ENCODE measurements at regions not wholly inside any gene's neighbourhood (a gene's known extent, or its start where the extent isn't known, plus 50 kb on each side); places are given as distances from the start of the nearest gene placed in this dataset.

DNA sequence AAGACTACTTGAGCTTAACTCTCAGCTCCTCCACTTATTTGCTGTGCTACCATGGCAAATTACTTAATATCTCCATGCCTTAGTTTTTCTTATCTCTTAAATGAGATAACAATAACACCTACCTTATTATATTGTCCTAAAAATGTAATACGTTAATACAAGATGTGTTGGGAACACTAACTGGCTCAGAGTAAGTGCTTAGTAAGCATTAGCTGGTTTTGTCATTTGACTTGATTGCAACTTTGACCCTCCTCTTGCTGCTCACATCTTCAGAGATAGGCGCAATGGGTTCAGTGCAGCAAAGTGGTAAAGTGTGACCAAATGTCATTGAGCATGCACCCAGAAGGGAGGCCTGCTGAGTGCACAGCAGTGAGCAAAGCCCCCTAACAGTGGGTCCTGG, 294.5 kb upstream of the CLNK start:
- Histone ChIP-seq H3K9me3 (no peaks in the 10 kb centered on the region), H3K27ac (no peak overlapping the region), H3K27me3 (replicated peaks; ENCODE audit: insufficient read depth) (no peaks in the 10 kb centered on the region), H3K4me3 (no peak overlapping the region), H3K4me1 (ENCODE audit: control insufficient read depth in 1 of 2, low read depth in 2 of 2) (no peaks in the 10 kb centered on the region), H3K36me3 (no peaks in the 10 kb centered on the region)
- DNase-seq (ENCODE audit: low spot score) (no peak), ATAC-seq (ENCODE audit: insufficient number of reproducible peaks, low FRiP score, low read depth) (no peak)
- TF ChIP-seq CTCF (IDR thresholded peaks at IDR 0.05) = no peak

DNA sequence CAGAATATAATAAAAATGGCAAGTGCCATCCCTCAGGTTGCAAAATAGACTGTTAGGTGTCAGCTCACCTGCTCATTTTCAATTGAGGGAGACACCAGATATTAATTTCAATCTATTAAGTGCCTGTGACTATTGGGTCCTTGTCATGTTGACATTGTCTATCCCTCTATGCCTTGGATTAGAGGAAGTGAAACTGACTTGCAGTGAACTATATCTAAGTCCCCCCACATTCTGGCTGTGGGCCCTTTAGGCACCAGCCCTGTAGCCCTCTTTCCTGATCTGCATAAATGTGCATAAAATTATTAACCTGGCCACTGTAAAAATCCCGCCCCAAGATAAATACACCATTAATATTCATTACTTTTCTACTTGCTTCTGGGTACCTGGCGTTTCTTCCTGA, 293.0 kb upstream of the CLNK start:
- Histone ChIP-seq H3K9me3 (no peaks in the 10 kb centered on the region), H3K4me3 (no peak overlapping the region), H3K27me3 (replicated peaks; ENCODE audit: insufficient read depth) (no peaks in the 10 kb centered on the region), H3K4me1 (ENCODE audit: control insufficient read depth in 1 of 2, low read depth in 2 of 2) (no peaks in the 10 kb centered on the region), H3K36me3 (no peaks in the 10 kb centered on the region), H3K27ac (no peak overlapping the region)
- no peak for ATAC-seq (ENCODE audit: insufficient number of reproducible peaks, low FRiP score, low read depth)
- DNase-seq (ENCODE audit: low spot score) = no peak
- no peak for TF ChIP-seq CTCF (IDR thresholded peaks at IDR 0.05)

GRCh38 chr4:10974371-10974770, 289.8 kb upstream of the CLNK start:
- Histone ChIP-seq H3K4me1 (ENCODE audit: control insufficient read depth in 1 of 2, low read depth in 2 of 2) (no peaks in the 10 kb centered on the region), H3K27me3 (replicated peaks; ENCODE audit: insufficient read depth) (no peaks in the 10 kb centered on the region), H3K27ac (no peak overlapping the region), H3K36me3 (no peaks in the 10 kb centered on the region), H3K4me3 (no peak overlapping the region), H3K9me3 (no peaks in the 10 kb centered on the region)
- no peak for ATAC-seq (ENCODE audit: insufficient number of reproducible peaks, low FRiP score, low read depth)
- TF ChIP-seq CTCF (IDR thresholded peaks at IDR 0.05) = no peak
- no peak for DNase-seq (ENCODE audit: low spot score)

DNA sequence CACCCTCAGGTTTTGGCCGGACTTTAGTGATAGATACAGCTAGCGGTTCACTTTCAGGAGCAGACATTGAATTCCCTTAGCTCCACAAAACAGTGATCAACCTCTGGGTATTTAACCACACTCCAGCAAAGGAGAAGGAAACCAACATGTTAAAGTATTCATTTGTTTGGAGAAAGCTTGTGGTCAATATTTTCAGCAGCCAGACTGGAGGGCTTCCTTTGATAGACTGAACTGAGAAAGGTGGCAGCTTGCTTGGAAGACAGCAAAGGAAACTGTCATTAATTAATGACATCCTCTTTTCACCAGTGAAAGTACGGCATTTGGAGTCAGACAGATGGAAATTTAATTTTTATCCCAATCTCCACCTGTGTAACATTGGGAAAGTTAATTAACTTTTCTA, 289.1 kb upstream of the CLNK start:
- Histone ChIP-seq H3K4me3 (no peak overlapping the region), H3K36me3 (no peaks in the 10 kb centered on the region), H3K9me3 (no peaks in the 10 kb centered on the region), H3K27me3 (replicated peaks; ENCODE audit: insufficient read depth) (no peaks in the 10 kb centered on the region), H3K27ac (no peak overlapping the region), H3K4me1 (ENCODE audit: control insufficient read depth in 1 of 2, low read depth in 2 of 2) (no peaks in the 10 kb centered on the region)
- ATAC-seq (ENCODE audit: insufficient number of reproducible peaks, low FRiP score, low read depth) (no peak), DNase-seq (ENCODE audit: low spot score) (no peak)
- TF ChIP-seq CTCF (IDR thresholded peaks at IDR 0.05) = no peak

DNA sequence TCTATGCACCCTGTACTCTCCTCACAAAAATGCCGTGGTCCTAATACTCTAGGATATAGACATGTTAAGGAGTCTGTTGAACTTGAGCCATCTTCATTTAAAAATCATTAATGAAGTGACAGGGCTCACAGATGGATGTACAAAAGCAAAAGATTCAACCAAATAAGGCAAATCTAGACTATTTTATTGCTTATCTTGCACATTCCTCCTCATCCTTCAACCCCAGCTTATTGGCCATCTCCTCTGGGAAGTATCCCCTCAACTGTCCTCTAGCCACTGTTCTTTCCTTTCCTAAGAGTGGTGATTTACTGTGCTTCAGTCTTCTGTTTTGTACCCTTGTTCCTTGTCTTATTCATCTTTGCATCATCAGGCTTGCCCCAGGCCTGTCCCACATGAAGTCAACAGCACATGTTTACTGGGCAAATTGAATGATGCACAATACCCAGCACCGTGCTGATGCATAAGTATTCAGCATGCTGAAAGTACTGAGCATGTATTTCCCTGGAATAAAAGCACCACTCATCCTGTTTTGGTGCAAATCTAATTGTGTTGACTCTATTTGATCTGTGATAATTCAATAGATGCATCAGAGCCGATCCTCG, 287.3 kb upstream of the CLNK start:
- H3K27ac ChIP-seq = no peak overlapping the region
- H3K4me3 ChIP-seq = no peak overlapping the region
- no peaks in the 10 kb centered on the region for H3K27me3 ChIP-seq (replicated peaks; ENCODE audit: insufficient read depth)
- DNase-seq (ENCODE audit: low spot score) (no peak), ATAC-seq (ENCODE audit: insufficient number of reproducible peaks, low FRiP score, low read depth) (no peak)
- no peaks in the 10 kb centered on the region for H3K36me3 ChIP-seq
- no peaks in the 10 kb centered on the region for H3K4me1 ChIP-seq (ENCODE audit: control insufficient read depth in 1 of 2, low read depth in 2 of 2)
- no peaks in the 10 kb centered on the region for H3K9me3 ChIP-seq
- TF ChIP-seq CTCF (IDR thresholded peaks at IDR 0.05) = no peak
